Left ventricle myocardium inferior (tissue), 1 donor: ENCODE measurements at regions not wholly inside any gene's neighbourhood (a gene's known extent, or its start where the extent isn't known, plus 50 kb on each side); places are given as distances from the start of the nearest gene placed in this dataset.

Experiments
- DNase-seq: peaks from one replicate; pipeline ENCODE4 v3.0.0-alpha.2; 2020
- H3K27ac ChIP-seq: fragments of 200-600 bp; replicated peaks from 2 replicates; pipeline ENCODE4 v1.8.0; 2021
- H3K27me3 ChIP-seq: fragments of 200-600 bp; 2 replicates; pipeline ENCODE4 v1.8.0; 2021; ENCODE audit warnings: low read depth
- H3K36me3 ChIP-seq: fragments of 200-600 bp; 2 replicates; pipeline ENCODE4 v1.8.0; 2021
- H3K4me1 ChIP-seq: fragments of 200-600 bp; 2 replicates; pipeline ENCODE4 v1.8.0; 2021
- H3K4me3 ChIP-seq: fragments of 200-600 bp; 2 replicates; pipeline ENCODE4 v1.8.0; 2021; ENCODE audit warnings: mild to moderate bottlenecking, moderate library complexity
- H3K9me3 ChIP-seq: fragments of 200-600 bp; replicated peaks from 2 replicates; pipeline ENCODE4 v1.8.0; 2021
- CTCF ChIP-seq: fragments of 200-600 bp; IDR thresholded peaks from 2 replicates; pipeline ENCODE4 v1.8.0; 2021; ENCODE audit warnings: antibody characterized with exemption, mild to moderate bottlenecking, borderline replicate concordance
- intact Hi-C: fragments of 100-400 bp; cut with micrococcal nuclease; formaldehyde crosslinking; loops from one replicate; pipeline ENCODE4 v1.11.0; 2022
- donor health status: DM: no; HTN: yes; CAD: no; lungs with severe emphysema.

GRCh38 chr16:59305850-59306249 is 571.7 kb upstream of the GOT2 start:
- H3K4me3 ChIP-seq: no peak overlapping the region
- H3K36me3 ChIP-seq: no peaks in the 10 kb centered on the region
- H3K27me3 ChIP-seq: no peaks in the 10 kb centered on the region
- no peaks in the 10 kb centered on the region for H3K4me1 ChIP-seq
- no peak for TF ChIP-seq CTCF
- no peaks in the 10 kb centered on the region for H3K9me3 ChIP-seq
- DNase-seq: no peak
- intact Hi-C loops: no loop called here
- no peak overlapping the region for H3K27ac ChIP-seq

GRCh38 chr16:59296888-59297287 is 562.8 kb upstream of the GOT2 start:
- Histone ChIP-seq H3K4me1 (peaks cover 6% of the 10 kb centered on the region), H3K9me3 (no peaks in the 10 kb centered on the region), H3K27me3 (no peaks in the 10 kb centered on the region), H3K36me3 (no peaks in the 10 kb centered on the region), H3K4me3 (no peak overlapping the region), H3K27ac (no peak overlapping the region)
- no peak for DNase-seq
- no peak for TF ChIP-seq CTCF
- intact Hi-C loops: no loop called here

- Histone ChIP-seq H3K4me1 (peaks cover 6% of the 10 kb centered on the region), H3K9me3 (no peaks in the 10 kb centered on the region), H3K27ac (no peak overlapping the region), H3K4me3 (no peak overlapping the region), H3K27me3 (no peaks in the 10 kb centered on the region), H3K36me3 (no peaks in the 10 kb centered on the region)
- intact Hi-C loops: no loop called here
- no peak for DNase-seq
- TF ChIP-seq CTCF: no peak
These were observed 562.0 kb upstream of the GOT2 start for GRCh38 chr16:59295993-59296736.

GRCh38 chr16:59295474-59295873 is 561.4 kb upstream of the GOT2 start:
- peaks cover 6% of the 10 kb centered on the region for H3K4me1 ChIP-seq
- H3K4me3 ChIP-seq: no peak overlapping the region
- intact Hi-C loops: no loop called here
- no peak for DNase-seq
- H3K9me3 ChIP-seq: no peaks in the 10 kb centered on the region
- no peak for TF ChIP-seq CTCF
- no peaks in the 10 kb centered on the region for H3K36me3 ChIP-seq
- H3K27ac ChIP-seq: no peak overlapping the region
- no peaks in the 10 kb centered on the region for H3K27me3 ChIP-seq

- H3K4me3 ChIP-seq: no peak overlapping the region
- H3K4me1 ChIP-seq: no peaks in the 10 kb centered on the region
- H3K27ac ChIP-seq: no peak overlapping the region
- intact Hi-C loops: no loop called here
- H3K27me3 ChIP-seq: no peaks in the 10 kb centered on the region
- no peak for TF ChIP-seq CTCF
- H3K9me3 ChIP-seq: peaks cover 9% of the 10 kb centered on the region
- no peak for DNase-seq
- H3K36me3 ChIP-seq: no peaks in the 10 kb centered on the region
These were observed 556.6 kb upstream of the GOT2 start for GRCh38 chr16:59290718-59291117.
